Osteoblast (primary cell): ENCODE measurements at regions not wholly inside any gene's neighbourhood (a gene's known extent, or its start where the extent isn't known, plus 50 kb on each side); places are given as distances from the start of the nearest gene placed in this dataset.
A peak's percentile ranks its signal among the peaks of the same experiment; 100 is the strongest.

Experiments used
- DNase-seq: peaks from one replicate; pipeline ENCODE4 v3.0.0; 2011; ENCODE audit warnings: low spot score, mixed read lengths; ENCODE audit not compliant: insufficient read length; ENCODE audit errors: missing footprints
- H2AFZ ChIP-seq: 2 replicates; pipeline ENCODE4 v1.6.0; 2011; ENCODE audit warnings: mild to moderate bottlenecking, low read length
- H3K27ac ChIP-seq: 2 replicates; pipeline ENCODE4 v1.5.1; 2011; ENCODE audit warnings: mild to moderate bottlenecking, low read depth, low read length, moderate library complexity
- H3K27me3 ChIP-seq: 2 replicates; pipeline ENCODE4 v1.6.0; 2012; ENCODE audit warnings: mild to moderate bottlenecking, control low read depth, inconsistent platforms, low read length, moderate library complexity; ENCODE audit not compliant: insufficient read depth
- H3K36me3 ChIP-seq: 2 replicates; pipeline ENCODE4 v1.5.1; 2011; ENCODE audit warnings: mild to moderate bottlenecking, low read length, control low read depth, moderate library complexity; ENCODE audit not compliant: insufficient read depth
- H3K4me1 ChIP-seq: 2 replicates; pipeline ENCODE4 v1.5.1; 2011; ENCODE audit warnings: mild to moderate bottlenecking, low read length, control low read depth, moderate library complexity; ENCODE audit not compliant: insufficient read depth
- H3K4me2 ChIP-seq: 2 replicates; pipeline ENCODE4 v1.6.0; 2011; ENCODE audit warnings: mild to moderate bottlenecking, low read length; ENCODE audit not compliant: insufficient read depth
- H3K4me3 ChIP-seq: fragments of 200-600 bp; sonication (generic); 3 replicates; pipeline ENCODE4 v1.5.1; 2012; ENCODE audit warnings: mild to moderate bottlenecking, low read length, inconsistent platforms; ENCODE audit not compliant: insufficient read depth
- H3K79me2 ChIP-seq: 2 replicates; pipeline ENCODE4 v1.6.0; 2012; ENCODE audit warnings: mild to moderate bottlenecking, low read length, control low read depth, inconsistent platforms; ENCODE audit not compliant: insufficient read depth
- H3K9me3 ChIP-seq: 2 replicates; pipeline ENCODE4 v1.5.1; 2011; ENCODE audit warnings: low read depth, low read length, control low read depth
- H4K20me1 ChIP-seq: 2 replicates; pipeline ENCODE4 v1.6.0; 2012; ENCODE audit warnings: mild to moderate bottlenecking, low read length, control low read depth; ENCODE audit not compliant: insufficient read depth
- CTCF ChIP-seq: IDR thresholded peaks from 2 replicates; pipeline ENCODE4 v1.5.1; 2011; ENCODE audit warnings: mild to moderate bottlenecking, low read depth, low read length, moderate library complexity; ENCODE audit errors: extremely low read depth

- Histone ChIP-seq H3K4me1 (peaks cover 20% of the 10 kb centered on the region), H3K27me3 (no peaks in the 10 kb centered on the region), H3K9me3 (no peaks in the 10 kb centered on the region), H3K4me2 (no peak overlapping the region), H4K20me1 (no peaks in the 10 kb centered on the region), H3K4me3 (no peak overlapping the region), H3K27ac (no peak overlapping the region), H2AFZ (peak overlapping the region; percentile 31), H3K79me2 (no peaks in the 10 kb centered on the region), H3K36me3 (no peaks in the 10 kb centered on the region)
- no peak for DNase-seq
- no peak for TF ChIP-seq CTCF
These were observed 88.0 kb upstream of the ANKH start for GRCh38 chr5:14959399-14960119.

- Histone ChIP-seq H3K4me3 (no peak overlapping the region), H3K4me2 (peak overlapping the region; percentile 37), H3K4me1 (peaks cover 20% of the 10 kb centered on the region), H3K27me3 (no peaks in the 10 kb centered on the region), H3K79me2 (no peaks in the 10 kb centered on the region), H4K20me1 (no peaks in the 10 kb centered on the region), H3K36me3 (no peaks in the 10 kb centered on the region), H3K27ac (no peak overlapping the region), H2AFZ (no peak overlapping the region), H3K9me3 (no peaks in the 10 kb centered on the region)
- DNase-seq, result peak; percentile 47
- TF ChIP-seq CTCF, result no peak
These were observed 86.6 kb upstream of the ANKH start for GRCh38 chr5:14958188-14958587.

GRCh38 chr5:14956423-14957046 lies 85.0 kb upstream of the ANKH start:
- TF ChIP-seq CTCF, result no peak
- no peaks in the 10 kb centered on the region for H3K27me3 ChIP-seq
- no peak overlapping the region for H2AFZ ChIP-seq
- no peak for DNase-seq
- H3K9me3 ChIP-seq, result no peaks in the 10 kb centered on the region
- H3K4me3 ChIP-seq, result no peak overlapping the region
- H3K27ac ChIP-seq, result no peak overlapping the region
- no peak overlapping the region for H3K4me2 ChIP-seq
- H3K79me2 ChIP-seq, result no peaks in the 10 kb centered on the region
- H3K36me3 ChIP-seq, result no peaks in the 10 kb centered on the region
- peaks cover 20% of the 10 kb centered on the region for H3K4me1 ChIP-seq
- no peaks in the 10 kb centered on the region for H4K20me1 ChIP-seq

- DNase-seq, result no peak
- no peak overlapping the region for H3K4me2 ChIP-seq
These were observed 83.2 kb upstream of the ANKH start for GRCh38 chr5:14954616-14955343.

More at GRCh38 chr5:14954616-14955343, 83.2 kb upstream of the ANKH start:
- H2AFZ ChIP-seq, result no peak overlapping the region
- H4K20me1 ChIP-seq, result no peaks in the 10 kb centered on the region
- H3K79me2 ChIP-seq, result no peaks in the 10 kb centered on the region
- no peak overlapping the region for H3K27ac ChIP-seq
- peaks cover 19% of the 10 kb centered on the region for H3K4me1 ChIP-seq
- H3K36me3 ChIP-seq, result no peaks in the 10 kb centered on the region
- H3K27me3 ChIP-seq, result no peaks in the 10 kb centered on the region
- no peak for TF ChIP-seq CTCF
- no peaks in the 10 kb centered on the region for H3K9me3 ChIP-seq
- H3K4me3 ChIP-seq, result no peak overlapping the region
